Muscle layer of duodenum (tissue), 2 donors: ENCODE measurements at regions not wholly inside any gene's neighbourhood (a gene's known extent, or its start where the extent isn't known, plus 50 kb on each side); places are given as distances from the start of the nearest gene placed in this dataset.
"Not testable (repeated sequence)": the region's sequence is repeated elsewhere in the genome, so short reads cannot be mapped to it uniquely, and the experiment has no call there.

ENCODE experiments used
- H3K27ac ChIP-seq: one replicate; pipeline ENCODE4 v1.7.0; 2013; ENCODE audit warnings: mild to moderate bottlenecking, low read length
- H3K27me3 ChIP-seq: one replicate; pipeline ENCODE4 v1.7.0; 2013; ENCODE audit warnings: low read depth, mild to moderate bottlenecking, control low read depth, low read length
- H3K36me3 ChIP-seq, 2 donors: one replicate each; pipeline ENCODE4 v1.7.0; 2013; ENCODE audit warnings: low read length in 2 of 2, control low read depth in 1 of 2, mild to moderate bottlenecking in 1 of 2; ENCODE audit not compliant: insufficient read depth in 2 of 2, control insufficient read depth in 1 of 2
- H3K4me1 ChIP-seq, 2 donors: one replicate each; pipeline ENCODE4 v1.7.0; 2013; ENCODE audit warnings: low read length in 2 of 2, mild to moderate bottlenecking in 2 of 2, control low read depth in 1 of 2, moderate library complexity in 1 of 2; ENCODE audit not compliant: insufficient read depth in 2 of 2, control insufficient read depth in 1 of 2
- H3K4me3 ChIP-seq, 2 donors: one replicate each; pipeline ENCODE4 v1.7.0; 2013; ENCODE audit warnings: low read length in 2 of 2, low read depth in 1 of 2, mild to moderate bottlenecking in 1 of 2
- H3K9me3 ChIP-seq, 2 donors: one replicate each; pipeline ENCODE4 v1.7.0; 2013; ENCODE audit warnings: low read length in 2 of 2, control low read depth in 1 of 2, mild to moderate bottlenecking in 1 of 2; ENCODE audit not compliant: control insufficient read depth in 1 of 2
- donor health status: healthy.

- Histone ChIP-seq H3K4me1 (no peaks in the 10 kb centered on the region), H3K9me3 (no peaks in the 10 kb centered on the region), H3K27me3 (no peaks in the 10 kb centered on the region), H3K27ac (no peak overlapping the region), H3K4me3 (no peak overlapping the region), H3K36me3 (no peaks in the 10 kb centered on the region)
Measured at GRCh38 chr18:42549596-42549995, 565.9 kb downstream of the RIT2 start.

GRCh38 chr18:42552559-42552958 is 562.9 kb downstream of the RIT2 start:
- H3K9me3 ChIP-seq, H3K4me1 ChIP-seq: not testable (repeated sequence)

GRCh38 chr18:42559069-42559690 is 556.3 kb downstream of the RIT2 start:
- Histone ChIP-seq H3K36me3 (no peaks in the 10 kb centered on the region), H3K27ac (no peak overlapping the region), H3K4me1 (no peaks in the 10 kb centered on the region), H3K9me3 (no peaks in the 10 kb centered on the region), H3K27me3 (no peaks in the 10 kb centered on the region), H3K4me3 (no peak overlapping the region)

More at GRCh38 chr18:42552559-42552958, 562.9 kb downstream of the RIT2 start:
- H3K27me3 ChIP-seq, H3K36me3 ChIP-seq, H3K4me3 ChIP-seq, H3K27ac ChIP-seq: not testable (repeated sequence)

- Histone ChIP-seq H3K27ac (no peak overlapping the region), H3K4me3 (no peak overlapping the region), H3K4me1 (no peaks in the 10 kb centered on the region), H3K9me3 (no peaks in the 10 kb centered on the region), H3K27me3 (no peaks in the 10 kb centered on the region), H3K36me3 (no peaks in the 10 kb centered on the region)
Measured at GRCh38 chr18:42561521-42561920, 554.0 kb downstream of the RIT2 start.

- Histone ChIP-seq H3K4me1 (no peaks in the 10 kb centered on the region), H3K9me3 (no peaks in the 10 kb centered on the region), H3K27ac (no peak overlapping the region), H3K27me3 (no peaks in the 10 kb centered on the region), H3K36me3 (no peaks in the 10 kb centered on the region), H3K4me3 (no peak overlapping the region)
Measured at GRCh38 chr18:42563995-42564394, 551.5 kb downstream of the RIT2 start.

GRCh38 chr18:42564761-42565160 is 550.7 kb downstream of the RIT2 start:
- no peaks in the 10 kb centered on the region for H3K9me3 ChIP-seq
- H3K4me3 ChIP-seq, result no peak overlapping the region
- no peaks in the 10 kb centered on the region for H3K4me1 ChIP-seq
- H3K36me3 ChIP-seq, result no peaks in the 10 kb centered on the region
- no peaks in the 10 kb centered on the region for H3K27me3 ChIP-seq
- H3K27ac ChIP-seq, result no peak overlapping the region

GRCh38 chr18:42568773-42569172 is 546.7 kb downstream of the RIT2 start:
- Histone ChIP-seq H3K27ac (no peak overlapping the region), H3K36me3 (no peaks in the 10 kb centered on the region), H3K9me3 (no peaks in the 10 kb centered on the region), H3K4me3 (no peak overlapping the region), H3K27me3 (no peaks in the 10 kb centered on the region), H3K4me1 (no peaks in the 10 kb centered on the region)

- Histone ChIP-seq H3K36me3 (no peaks in the 10 kb centered on the region), H3K27me3 (no peaks in the 10 kb centered on the region), H3K4me1 (peaks cover 0 to 4% of the 10 kb centered on the region in 2 donors), H3K9me3 (no peaks in the 10 kb centered on the region), H3K4me3 (no peak overlapping the region), H3K27ac (no peak overlapping the region)
Measured at GRCh38 chr18:42574871-42575270, 540.6 kb downstream of the RIT2 start.

GRCh38 chr18:42576124-42576523 is 539.4 kb downstream of the RIT2 start:
- Histone ChIP-seq H3K4me3 (no peak overlapping the region), H3K4me1 (peaks cover 0 to 4% of the 10 kb centered on the region in 2 donors)

GRCh38 chr18:42578792-42579191 is 536.7 kb downstream of the RIT2 start:
- Histone ChIP-seq H3K27ac (no peak overlapping the region), H3K9me3 (no peaks in the 10 kb centered on the region), H3K27me3 (no peaks in the 10 kb centered on the region), H3K4me1 (peaks cover 0 to 4% of the 10 kb centered on the region in 2 donors), H3K36me3 (no peaks in the 10 kb centered on the region), H3K4me3 (no peak overlapping the region)

More at GRCh38 chr18:42576124-42576523, 539.4 kb downstream of the RIT2 start:
- Histone ChIP-seq H3K27me3 (no peaks in the 10 kb centered on the region), H3K36me3 (no peaks in the 10 kb centered on the region), H3K27ac (no peak overlapping the region), H3K9me3 (no peaks in the 10 kb centered on the region)

- H3K4me3 ChIP-seq, result no peak overlapping the region
- no peaks in the 10 kb centered on the region for H3K36me3 ChIP-seq
- H3K27ac ChIP-seq, result no peak overlapping the region
- no peaks in the 10 kb centered on the region for H3K27me3 ChIP-seq
- H3K4me1 ChIP-seq, result no peaks in the 10 kb centered on the region
- H3K9me3 ChIP-seq, result no peaks in the 10 kb centered on the region
Measured at GRCh38 chr18:42582266-42582665, 533.2 kb downstream of the RIT2 start.

- Histone ChIP-seq H3K9me3 (no peaks in the 10 kb centered on the region), H3K36me3 (no peaks in the 10 kb centered on the region), H3K27me3 (no peaks in the 10 kb centered on the region), H3K27ac (no peak overlapping the region), H3K4me1 (no peaks in the 10 kb centered on the region), H3K4me3 (no peak overlapping the region)
Measured at GRCh38 chr18:42583283-42583731, 532.2 kb downstream of the RIT2 start.
